Aorta (tissue), 5 donors: ENCODE measurements at regions not wholly inside any gene's neighbourhood (a gene's known extent, or its start where the extent isn't known, plus 50 kb on each side); places are given as distances from the start of the nearest gene placed in this dataset.
A peak's percentile ranks its signal among the peaks of the same experiment; 100 is the strongest.

Experiments used
- ATAC-seq: fragments of 200-7000 bp; cut with Tn5 transposase; one replicate; pipeline ENCODE4 v1.9.1; 2022; ENCODE audit warnings: moderate library complexity; ENCODE audit not compliant: low FRiP score
- DNase-seq, 2 donors: peaks; one replicate each; pipeline ENCODE4 v3.0.0-alpha.2; 2020
- H3K27ac ChIP-seq, 2 donors: one replicate each; pipeline ENCODE4 v1.5.1; 2013; ENCODE audit warnings: low read length in 2 of 2, mild to moderate bottlenecking in 2 of 2, moderate library complexity in 2 of 2, control low read depth in 1 of 2, inconsistent platforms in 1 of 2, low read depth in 1 of 2
- H3K27me3 ChIP-seq, 2 donors: one replicate each; pipeline ENCODE4 v1.6.1; 2013; ENCODE audit warnings: control low read depth in 1 of 2, low read length in 1 of 2, mild to moderate bottlenecking in 1 of 2, moderate library complexity in 1 of 2; ENCODE audit not compliant: insufficient read depth in 2 of 2, control insufficient read depth in 1 of 2
- H3K36me3 ChIP-seq, 2 donors: one replicate each; pipeline ENCODE4 v1.6.1; 2013; ENCODE audit warnings: control low read depth in 1 of 2, low read length in 1 of 2, mild to moderate bottlenecking in 1 of 2; ENCODE audit not compliant: insufficient read depth in 2 of 2, control insufficient read depth in 1 of 2
- H3K4me1 ChIP-seq, 2 donors: one replicate each; pipeline ENCODE4 v1.6.1; 2013; ENCODE audit warnings: low read length in 2 of 2, control low read depth in 1 of 2, mild to moderate bottlenecking in 1 of 2, moderate library complexity in 1 of 2; ENCODE audit not compliant: insufficient read depth in 2 of 2, control insufficient read depth in 1 of 2
- H3K4me3 ChIP-seq, 2 donors: one replicate each; pipeline ENCODE4 v1.5.1; 2013; ENCODE audit warnings: low read length in 2 of 2, control low read depth in 1 of 2, mild to moderate bottlenecking in 1 of 2
- H3K9me3 ChIP-seq: one replicate; pipeline ENCODE4 v1.6.1; 2013; ENCODE audit warnings: mild to moderate bottlenecking, low read length; ENCODE audit not compliant: control insufficient read depth
- WGBS, 2 donors: extraction: QIAGEN DNeasy Blood & Tissue Kit; methylation state at CpG; one replicate each; pipeline ENCODE4 v1.1.7; 2013; 5-methylcytosine and 5-hydroxymethylcytosine counted together
- intact Hi-C, 2 donors: fragments of 100-400 bp; cut with DNase I; formaldehyde crosslinking; loops; one replicate each; pipeline versions ENCODE4 v1.14.2 to v1.15.0; 2022
- donor health status: healthy with polysubstance abuse.
- donor health status: Bipolar disorder and iron deficiency.
- donor health status: DM: no; HTN: no; CAD: no.
- donor health status: DM: no; HTN: no; CAD: no.
- donor health status: DM: yes; HTN: yes; CAD: no.

- H3K36me3 ChIP-seq, result no peaks in the 10 kb centered on the region
- WGBS, 2 donors, result 80 to 84% methylated on average over 8 of the region's 8 CpGs
- intact Hi-C loops, result no loop called here
- no peak overlapping the region for H3K27ac ChIP-seq
- H3K27me3 ChIP-seq, result no peaks in the 10 kb centered on the region
- no peak for DNase-seq
- no peaks in the 10 kb centered on the region for H3K4me1 ChIP-seq
- H3K9me3 ChIP-seq, result no peaks in the 10 kb centered on the region
- no peak overlapping the region for H3K4me3 ChIP-seq
- ATAC-seq, result no peak
Observed at GRCh38 chr2:121949271-121949670, 193.8 kb downstream of the TSN start.

GRCh38 chr2:121955426-121955825 lies 200.0 kb downstream of the TSN start:
- H3K27me3 ChIP-seq, result peaks cover 0 to 2% of the 10 kb centered on the region in 2 donors
- H3K4me3 ChIP-seq, result no peak overlapping the region
- intact Hi-C loops, result no loop called here
- DNase-seq (no peak), ATAC-seq (no peak)
- H3K4me1 ChIP-seq, result no peaks in the 10 kb centered on the region
- H3K36me3 ChIP-seq, result no peaks in the 10 kb centered on the region
- WGBS, 2 donors, result 20 to 33% methylated on average over 6 of the region's 6 CpGs
- no peak overlapping the region for H3K27ac ChIP-seq
- H3K9me3 ChIP-seq, result no peaks in the 10 kb centered on the region

DNA sequence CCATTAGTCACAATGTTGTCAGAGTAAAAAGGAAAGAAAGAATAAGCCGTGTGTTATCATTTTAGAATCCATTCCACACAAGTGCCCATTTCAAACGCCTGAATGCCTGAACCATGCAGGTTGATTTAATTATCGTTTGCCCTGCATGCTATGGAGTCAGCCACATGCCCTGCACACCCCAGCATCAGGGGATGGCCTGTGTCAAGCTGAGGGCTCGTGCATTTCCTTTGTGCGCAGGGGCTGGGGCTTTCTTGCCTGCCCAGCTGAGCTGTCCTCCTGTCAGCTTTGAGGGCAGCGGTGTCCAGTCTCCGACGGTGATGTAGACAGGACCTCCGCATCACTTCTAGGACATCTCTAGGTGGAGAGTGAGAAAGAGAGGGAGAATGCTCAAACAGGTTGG lies 200.4 kb downstream of the TSN start:
- H3K4me3 ChIP-seq, result no peak overlapping the region
- no peak for DNase-seq
- WGBS, 2 donors, result 32 to 49% methylated on average over 9 of the region's 9 CpGs
- intact Hi-C loops, result no loop called here
- H3K27ac ChIP-seq, result no peak overlapping the region
- no peaks in the 10 kb centered on the region for H3K9me3 ChIP-seq
- no peaks in the 10 kb centered on the region for H3K4me1 ChIP-seq
- peaks cover 0 to 2% of the 10 kb centered on the region in 2 donors for H3K27me3 ChIP-seq
- no peaks in the 10 kb centered on the region for H3K36me3 ChIP-seq
- ATAC-seq, result no peak

GRCh38 chr2:121960251-121960650 lies 204.8 kb downstream of the TSN start:
- no peaks in the 10 kb centered on the region for H3K4me1 ChIP-seq
- peaks cover 1% of the 10 kb centered on the region for H3K9me3 ChIP-seq
- H3K4me3 ChIP-seq, result no peak overlapping the region
- intact Hi-C loops, result no loop called here
- H3K27me3 ChIP-seq, result peaks cover 0 to 2% of the 10 kb centered on the region in 2 donors
- DNase-seq (no peak), ATAC-seq (no peak)
- no peaks in the 10 kb centered on the region for H3K36me3 ChIP-seq
- 74 to 84% methylated on average over 7 of the region's 7 CpGs for WGBS, 2 donors
- H3K27ac ChIP-seq, result no peak overlapping the region

DNA sequence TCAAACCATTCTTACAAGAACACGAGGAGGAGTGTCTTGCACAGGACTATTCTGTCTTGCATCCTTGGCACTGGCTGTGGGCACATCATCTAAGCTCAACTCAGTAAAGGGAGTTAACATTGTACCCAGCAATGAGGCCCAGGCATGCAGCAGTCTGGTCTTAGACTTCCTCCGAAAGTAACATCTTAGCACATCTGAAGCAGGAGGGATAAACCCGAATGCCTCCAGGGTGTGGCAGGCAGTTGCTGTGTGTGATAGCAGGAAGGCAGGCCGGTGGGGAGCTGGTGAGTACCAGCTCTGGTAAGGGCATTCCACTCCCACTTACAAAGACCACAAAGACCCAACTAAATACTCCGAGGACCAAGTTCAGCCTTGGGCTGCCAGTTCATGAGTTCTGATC lies 206.3 kb downstream of the TSN start:
- intact Hi-C loops, result no loop called here
- WGBS, 2 donors, result 78 to 85% methylated on average over 5 of the region's 5 CpGs
- ATAC-seq, result no peak

DNA sequence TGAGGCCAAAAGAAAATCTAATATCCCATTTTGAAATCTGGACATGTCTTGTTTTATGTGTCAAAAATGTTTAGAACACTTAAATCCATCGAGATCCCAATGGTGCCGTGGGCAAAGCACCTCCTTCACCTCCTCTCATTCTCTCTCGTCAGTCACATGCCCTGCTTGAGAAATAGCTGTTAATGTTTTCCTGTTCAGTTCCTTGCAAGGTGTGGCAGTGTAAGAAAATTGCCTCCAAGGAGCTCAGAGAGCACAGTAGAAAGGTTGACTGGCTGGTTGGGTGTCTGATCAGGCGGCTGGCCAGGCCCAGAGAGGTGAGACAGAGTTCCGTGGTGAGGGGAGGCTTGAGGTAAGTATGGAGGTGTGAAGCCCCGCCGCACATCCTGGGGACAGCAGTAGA lies 210.2 kb downstream of the TSN start:
- H3K27me3 ChIP-seq, result no peaks in the 10 kb centered on the region
- DNase-seq, result no peak
- intact Hi-C loops, result no loop called here
- H3K27ac ChIP-seq, result no peak overlapping the region
- no peak overlapping the region for H3K4me3 ChIP-seq
- ATAC-seq, result no peak
- 86% methylated on average over 7 of the region's 7 CpGs for WGBS, 2 donors
- H3K9me3 ChIP-seq, result peaks cover 1% of the 10 kb centered on the region
- no peaks in the 10 kb centered on the region for H3K36me3 ChIP-seq
- no peaks in the 10 kb centered on the region for H3K4me1 ChIP-seq

More for the DNA sequence above, 206.3 kb downstream of the TSN start:
- H3K27ac ChIP-seq, result no peak overlapping the region
- DNase-seq, result no peak
- peaks cover 0 to 2% of the 10 kb centered on the region in 2 donors for H3K27me3 ChIP-seq
- H3K9me3 ChIP-seq, result peaks cover 1% of the 10 kb centered on the region
- no peaks in the 10 kb centered on the region for H3K4me1 ChIP-seq
- H3K36me3 ChIP-seq, result no peaks in the 10 kb centered on the region
- no peak overlapping the region for H3K4me3 ChIP-seq

GRCh38 chr2:121966663-121967062 lies 211.2 kb downstream of the TSN start:
- H3K4me1 ChIP-seq, result no peaks in the 10 kb centered on the region
- H3K4me3 ChIP-seq, result no peak overlapping the region
- intact Hi-C loops, result no loop called here
- WGBS, 2 donors, result 82 to 84% methylated on average over 3 of the region's 3 CpGs
- H3K27me3 ChIP-seq, result no peaks in the 10 kb centered on the region
- peaks cover 1% of the 10 kb centered on the region for H3K9me3 ChIP-seq
- DNase-seq (no peak), ATAC-seq (no peak)
- H3K36me3 ChIP-seq, result no peaks in the 10 kb centered on the region
- H3K27ac ChIP-seq, result no peak overlapping the region

- peak in 1 of 2 donors; percentile 54 for DNase-seq
- peak overlapping the region in 1 of 2 donors; percentile 32 for H3K4me3 ChIP-seq
Observed at GRCh38 chr2:121969166-121969565, 213.7 kb downstream of the TSN start.

GRCh38 chr2:121969766-121970639 lies 214.6 kb downstream of the TSN start:
- 55 to 63% methylated on average over 8 of the region's 8 CpGs for WGBS, 2 donors
- H3K9me3 ChIP-seq, result no peaks in the 10 kb centered on the region
- no peak overlapping the region for H3K4me3 ChIP-seq
- peak overlapping the region; percentile 32 to 60 for H3K27ac ChIP-seq
- ATAC-seq (no peak), DNase-seq (no peak)
- intact Hi-C loops, result no loop called here
- no peaks in the 10 kb centered on the region for H3K4me1 ChIP-seq
- no peaks in the 10 kb centered on the region for H3K27me3 ChIP-seq
- H3K36me3 ChIP-seq, result no peaks in the 10 kb centered on the region

More at GRCh38 chr2:121969166-121969565, 213.7 kb downstream of the TSN start:
- Histone ChIP-seq H3K36me3 (no peaks in the 10 kb centered on the region), H3K27me3 (no peaks in the 10 kb centered on the region), H3K9me3 (no peaks in the 10 kb centered on the region), H3K27ac (peak overlapping the region; percentile 32 to 58), H3K4me1 (no peaks in the 10 kb centered on the region)
- 1 to 4% methylated on average over 5 of the region's 5 CpGs for WGBS, 2 donors
- ATAC-seq, result peak; percentile 70
- intact Hi-C loops, result no loop called here
